GM19452 (cell line): ENCODE measurements at regions not wholly inside any gene's neighbourhood (a gene's known extent, or its start where the extent isn't known, plus 50 kb on each side); places are given as distances from the start of the nearest gene placed in this dataset.
A peak's percentile ranks its signal among the peaks of the same experiment; 100 is the strongest.
"Not testable (repeated sequence)": the region's sequence is repeated elsewhere in the genome, so short reads cannot be mapped to it uniquely, and the experiment has no call there.

Source experiments
- ATAC-seq: cut with Tn5 transposase; IDR thresholded peaks from one replicate; pipeline ENCODE4 v1.9.1; 2021; ENCODE audit not compliant: unreplicated experiment

GRCh38 chr18:67144329-67144728 is 372.2 kb downstream of the DSEL start:
- no peak for ATAC-seq

DNA sequence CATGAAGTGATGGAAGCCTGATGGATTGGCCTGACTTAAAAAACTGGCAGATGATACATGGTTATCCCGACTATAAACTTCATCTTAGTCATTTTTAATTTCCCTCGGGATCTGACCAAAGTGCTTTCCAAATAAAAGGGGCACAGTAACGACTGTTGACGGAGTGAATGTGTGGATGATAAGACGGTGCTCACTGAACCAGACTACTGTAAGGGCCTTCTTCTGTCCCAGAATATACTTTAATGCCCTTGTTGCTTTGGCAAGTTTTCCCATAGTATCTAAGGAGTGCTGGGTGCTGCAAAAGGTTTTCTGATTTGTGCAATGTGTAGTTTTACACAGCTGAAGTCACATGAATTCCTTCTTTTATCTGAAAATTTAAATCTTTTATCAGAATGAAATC is 373.5 kb downstream of the DSEL start:
- no peak for ATAC-seq

DNA sequence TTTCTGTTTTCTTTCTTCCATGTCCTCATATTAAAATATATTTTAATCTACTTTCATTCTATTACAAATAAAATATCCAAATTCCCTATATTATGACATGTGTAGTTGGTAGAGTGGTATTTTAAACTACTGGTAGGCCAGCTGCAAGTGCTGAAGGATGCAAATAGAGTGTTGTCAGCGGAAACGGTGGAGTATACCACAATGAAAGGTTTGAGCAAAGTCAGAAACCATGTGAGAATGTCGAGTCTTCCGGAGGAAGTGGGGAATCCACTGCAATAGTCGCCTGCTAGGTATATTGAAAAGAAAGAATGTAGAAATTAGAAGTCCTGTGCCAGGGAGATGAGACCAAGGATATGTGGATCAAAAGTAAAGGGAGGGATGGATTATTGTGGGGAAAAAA is 373.9 kb downstream of the DSEL start:
- no peak for ATAC-seq

GRCh38 chr18:67140495-67140894 is 376.0 kb downstream of the DSEL start:
- ATAC-seq, result no peak

GRCh38 chr18:67139899-67140298 is 376.6 kb downstream of the DSEL start:
- ATAC-seq, result no peak

DNA sequence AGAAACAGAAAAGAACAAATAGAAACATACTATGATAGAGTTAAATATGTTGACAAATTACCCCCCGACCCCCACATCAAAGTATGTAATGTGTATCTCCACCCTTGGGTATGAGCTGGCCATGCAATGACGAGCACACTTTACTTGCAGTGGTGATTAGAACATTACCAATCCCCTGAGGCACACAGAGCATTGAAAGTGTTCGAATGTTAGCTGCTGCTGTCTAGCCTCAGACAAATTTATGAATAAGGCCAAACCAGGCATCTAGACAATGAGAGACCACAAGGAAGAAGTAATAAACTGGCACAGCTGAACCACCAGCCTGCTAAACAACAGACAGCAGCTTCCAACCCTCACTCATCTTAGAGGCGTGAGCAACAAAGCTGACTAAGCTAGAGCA is 380.5 kb downstream of the DSEL start:
- ATAC-seq, result no peak

DNA sequence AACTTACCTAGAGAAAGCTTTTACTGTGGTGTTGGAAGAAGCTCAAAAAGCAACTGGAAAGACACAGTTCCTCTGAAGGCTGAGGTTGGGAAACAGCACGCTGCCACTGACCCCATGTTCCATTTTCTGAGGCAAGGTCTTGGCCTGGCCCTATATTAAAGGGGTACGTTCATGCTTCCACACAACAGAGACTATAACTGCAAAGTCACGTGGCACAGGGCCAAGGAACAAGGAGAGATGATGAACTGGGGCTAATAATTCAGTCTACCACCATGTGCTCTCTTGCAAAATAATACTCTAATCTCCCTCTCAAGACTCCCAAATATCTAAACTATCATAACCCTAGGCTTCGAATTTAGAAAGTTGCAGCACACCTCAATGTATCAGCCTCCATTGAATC is 381.6 kb downstream of the DSEL start:
- ATAC-seq, result no peak

DNA sequence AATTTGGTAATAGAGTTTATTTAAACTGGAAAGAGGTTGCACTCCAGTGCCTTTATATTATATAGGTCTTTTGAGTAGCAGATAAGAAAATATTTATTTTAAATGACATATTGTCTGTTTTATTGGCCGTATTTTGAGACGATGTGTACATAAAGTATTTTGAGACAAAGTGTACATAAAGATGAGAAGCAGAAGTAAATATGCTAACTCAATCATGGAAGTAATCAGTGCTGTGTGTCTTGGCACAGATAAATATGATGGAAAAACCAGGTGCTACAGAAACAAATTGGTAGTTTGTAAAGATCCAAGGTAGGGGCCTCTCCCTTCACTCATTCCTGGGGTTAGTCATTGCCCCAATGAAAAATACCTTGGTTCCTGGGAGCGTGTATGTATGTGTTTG is 382.9 kb downstream of the DSEL start:
- ATAC-seq, result no peak

- ATAC-seq, result no peak
These were observed 383.6 kb downstream of the DSEL start for GRCh38 chr18:67132919-67133318.

- no peak for ATAC-seq
These were observed 385.0 kb downstream of the DSEL start for GRCh38 chr18:67131498-67131897.

DNA sequence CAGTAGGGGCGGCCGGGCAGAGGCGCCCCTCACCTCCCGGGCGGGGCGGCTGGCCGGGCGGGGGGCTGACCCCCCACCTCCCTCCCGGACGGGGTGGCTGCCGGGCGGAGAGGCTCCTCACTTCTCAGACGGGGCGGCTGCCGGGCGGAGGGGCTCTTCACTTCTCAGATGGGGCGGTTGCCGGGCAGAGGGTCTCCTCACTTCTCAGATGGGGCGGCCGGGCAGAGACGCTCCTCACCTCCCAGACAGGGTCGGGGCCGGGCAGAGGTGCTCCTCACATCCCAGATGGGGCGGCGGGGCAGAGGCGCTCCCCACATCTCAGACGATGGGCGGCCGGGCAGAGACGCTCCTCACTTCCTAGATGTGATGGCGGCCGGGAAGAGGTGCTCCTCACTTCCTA is 389.8 kb downstream of the DSEL start:
- not testable (repeated sequence) for ATAC-seq

GRCh38 chr18:67123901-67124300 is 392.6 kb downstream of the DSEL start:
- ATAC-seq, result no peak

GRCh38 chr18:67117804-67118203 is 398.7 kb downstream of the DSEL start:
- no peak for ATAC-seq

DNA sequence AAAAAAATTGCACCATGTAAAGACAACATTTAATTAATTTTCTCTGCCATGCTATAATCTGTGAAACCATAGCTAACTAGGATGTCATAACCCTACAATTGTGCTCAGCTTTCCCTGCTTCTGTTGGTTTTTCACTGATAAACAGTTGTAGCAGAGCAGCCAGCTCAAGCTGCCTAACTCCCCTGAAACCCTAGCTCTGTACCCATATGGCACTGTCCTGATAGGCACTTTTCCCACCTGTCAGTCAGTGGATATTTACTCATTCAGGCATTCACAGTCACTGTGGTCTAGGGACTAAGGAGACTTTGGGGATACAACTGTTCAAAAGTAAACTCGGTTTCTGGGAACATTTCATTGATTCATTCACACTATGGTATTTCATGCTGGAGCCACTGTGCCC is 407.0 kb downstream of the DSEL start:
- ATAC-seq, result no peak

- no peak for ATAC-seq
These were observed 407.6 kb downstream of the DSEL start for GRCh38 chr18:67108894-67109293.

GRCh38 chr18:67104700-67105284 is 411.7 kb downstream of the DSEL start:
- peak; percentile 80 for ATAC-seq

DNA sequence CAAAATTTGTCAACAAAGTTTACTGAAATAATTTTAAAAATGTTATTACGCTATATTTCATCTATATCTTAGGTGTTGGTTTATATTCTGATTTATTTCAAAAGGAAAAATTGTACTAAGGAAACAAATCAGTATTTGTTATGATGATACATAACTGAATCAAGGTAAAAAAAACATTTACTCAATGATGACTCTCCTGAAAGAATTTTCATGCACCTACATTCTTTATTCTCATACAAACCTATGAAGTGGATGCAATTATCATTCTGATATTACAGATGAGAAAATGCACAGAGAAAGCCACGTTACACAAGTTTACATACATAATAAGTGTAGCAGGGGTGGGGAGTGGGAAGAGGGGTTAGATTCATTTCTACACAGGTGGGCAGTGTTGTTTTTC is 422.4 kb downstream of the DSEL start:
- no peak for ATAC-seq

- no peak for ATAC-seq
These were observed 424.4 kb downstream of the DSEL start for GRCh38 chr18:67092141-67092540.

DNA sequence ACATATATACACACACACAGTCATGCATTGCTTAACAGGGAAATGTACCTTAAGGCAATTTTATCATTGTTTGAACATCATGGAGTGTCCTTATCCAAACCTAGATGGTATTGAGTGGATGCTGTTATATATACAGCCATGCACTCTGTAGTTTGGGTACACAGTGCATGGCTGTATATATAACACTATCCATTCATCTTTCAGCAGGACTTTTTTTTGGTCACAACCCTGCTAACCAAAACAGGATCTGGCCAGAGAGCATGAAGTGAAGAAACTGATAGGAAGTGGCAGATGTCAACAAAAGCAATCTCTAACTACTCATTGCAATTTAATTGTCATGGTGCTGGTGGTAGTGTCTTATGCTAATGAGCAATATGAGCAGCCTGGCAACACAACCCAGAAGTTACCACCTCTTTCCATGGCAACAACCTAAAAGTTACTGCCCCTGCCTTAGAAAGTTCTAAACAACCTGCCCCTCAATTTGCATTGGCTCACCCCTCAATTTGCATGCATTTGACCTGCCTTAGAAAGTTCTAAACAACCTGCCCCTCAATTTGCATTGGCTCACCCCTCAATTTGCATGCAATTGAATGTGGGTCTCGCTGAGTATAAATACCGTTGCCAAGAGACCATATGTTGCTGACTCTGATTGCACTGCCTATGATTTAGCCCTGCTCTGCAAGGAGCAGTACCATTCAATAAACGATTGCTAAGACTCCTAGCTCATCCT is 434.9 kb downstream of the DSEL start:
- ATAC-seq, result no peak

GRCh38 chr18:67080601-67081000 is 435.9 kb downstream of the DSEL start:
- no peak for ATAC-seq

DNA sequence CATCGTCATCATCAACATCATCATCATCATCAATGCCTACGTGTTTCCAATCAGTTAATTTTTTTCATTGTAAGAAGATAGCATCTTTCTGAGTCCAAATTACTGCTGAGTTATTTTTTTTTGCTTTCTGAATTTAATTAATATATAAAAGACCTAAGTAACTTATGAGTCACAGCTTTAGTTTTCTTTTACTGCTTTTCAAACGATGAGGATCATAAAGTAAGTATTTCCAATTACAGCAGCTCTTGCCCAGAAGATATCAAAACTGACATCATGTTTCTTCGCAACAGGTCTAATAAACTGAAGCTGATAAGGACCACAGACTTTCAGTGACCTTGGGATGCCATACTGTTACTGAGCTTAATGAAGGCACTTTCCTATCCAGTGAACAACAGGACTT is 442.2 kb downstream of the DSEL start:
- ATAC-seq, result no peak

DNA sequence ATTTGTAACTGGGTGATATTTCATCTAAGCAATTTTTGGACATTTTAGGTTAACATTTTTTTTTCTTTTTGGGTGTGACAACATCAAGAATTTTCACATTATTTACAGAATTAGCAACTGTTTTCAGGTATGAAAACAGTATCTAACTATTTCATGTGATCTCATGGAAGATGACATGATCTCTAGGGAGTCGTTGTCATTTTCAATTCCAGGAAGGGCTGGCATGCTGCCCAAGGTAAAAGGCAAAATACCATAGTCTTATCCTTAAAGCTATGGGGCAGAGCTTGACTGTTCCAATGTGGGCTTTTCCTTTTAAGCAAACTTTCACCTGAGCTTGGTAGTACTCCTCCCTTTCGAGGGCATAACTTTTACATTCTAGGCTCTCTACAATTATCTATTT is 443.7 kb downstream of the DSEL start:
- no peak for ATAC-seq

GRCh38 chr18:67068608-67069007 is 447.9 kb downstream of the DSEL start:
- ATAC-seq, result no peak
